Keratinocyte (primary cell): ENCODE measurements at regions not wholly inside any gene's neighbourhood (a gene's known extent, or its start where the extent isn't known, plus 50 kb on each side); places are given as distances from the start of the nearest gene placed in this dataset.

Source experiments
- EZH2 ChIP-seq: IDR thresholded peaks from one replicate; pipeline ENCODE4 v1.6.1; 2012; ENCODE audit warnings: inconsistent platforms, mild to moderate bottlenecking, low read length, moderate library complexity
- TF ChIP-seq, protein P1 (sequence below), 3 experiments: IDR thresholded peaks in 1 of 3; conservative IDR thresholded peaks in 1 of 3; optimal IDR thresholded peaks in 1 of 3; 2 replicates in 2 of 3; 3 replicates in 1 of 3; pipeline versions ENCODE3 to v1.5.1; 2011; ENCODE audit warnings: low read length in 3 of 3, mild to moderate bottlenecking in 3 of 3, moderate library complexity in 2 of 3, control low read depth in 1 of 3, inconsistent platforms in 1 of 3; ENCODE audit not compliant: insufficient read depth in 2 of 3; ENCODE audit errors: extremely low read depth in 1 of 3

DNA sequence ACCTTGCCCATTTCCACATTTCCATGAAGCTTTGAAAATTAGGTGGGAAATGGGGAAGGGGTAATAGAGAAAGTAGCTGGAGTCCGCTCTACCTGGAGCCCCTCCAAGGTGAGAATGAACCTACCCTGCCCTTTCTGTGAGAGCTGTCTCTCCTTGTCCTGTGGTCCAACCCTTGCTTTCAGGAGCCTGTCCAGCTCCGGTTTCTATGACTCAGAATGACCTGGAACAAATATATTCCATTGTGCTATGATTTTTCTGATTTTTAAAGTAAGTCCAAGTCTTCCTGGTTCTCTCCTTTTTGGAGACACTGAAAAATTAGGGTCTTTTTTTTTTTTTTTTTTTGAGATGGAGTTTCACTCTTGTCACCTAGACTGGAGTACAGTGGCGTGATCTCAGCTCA is 89.1 kb upstream of the VASH1 start:
- TF ChIP-seq, protein P1, sequence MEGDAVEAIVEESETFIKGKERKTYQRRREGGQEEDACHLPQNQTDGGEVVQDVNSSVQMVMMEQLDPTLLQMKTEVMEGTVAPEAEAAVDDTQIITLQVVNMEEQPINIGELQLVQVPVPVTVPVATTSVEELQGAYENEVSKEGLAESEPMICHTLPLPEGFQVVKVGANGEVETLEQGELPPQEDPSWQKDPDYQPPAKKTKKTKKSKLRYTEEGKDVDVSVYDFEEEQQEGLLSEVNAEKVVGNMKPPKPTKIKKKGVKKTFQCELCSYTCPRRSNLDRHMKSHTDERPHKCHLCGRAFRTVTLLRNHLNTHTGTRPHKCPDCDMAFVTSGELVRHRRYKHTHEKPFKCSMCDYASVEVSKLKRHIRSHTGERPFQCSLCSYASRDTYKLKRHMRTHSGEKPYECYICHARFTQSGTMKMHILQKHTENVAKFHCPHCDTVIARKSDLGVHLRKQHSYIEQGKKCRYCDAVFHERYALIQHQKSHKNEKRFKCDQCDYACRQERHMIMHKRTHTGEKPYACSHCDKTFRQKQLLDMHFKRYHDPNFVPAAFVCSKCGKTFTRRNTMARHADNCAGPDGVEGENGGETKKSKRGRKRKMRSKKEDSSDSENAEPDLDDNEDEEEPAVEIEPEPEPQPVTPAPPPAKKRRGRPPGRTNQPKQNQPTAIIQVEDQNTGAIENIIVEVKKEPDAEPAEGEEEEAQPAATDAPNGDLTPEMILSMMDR (optimal IDR thresholded peaks at IDR 0.05 in 1 of 3, IDR thresholded peaks at IDR 0.05 in 1 of 3, conservative IDR thresholded peaks at IDR 0.05 in 1 of 3; ENCODE audit: extremely low read depth in 1 of 3, insufficient read depth in 2 of 3, low read length in 3 of 3) = no peak
- TF ChIP-seq EZH2 = no peak
